A549 (cell line): ENCODE measurements at regions not wholly inside any gene's neighbourhood (a gene's known extent, or its start where the extent isn't known, plus 50 kb on each side); places are given as distances from the start of the nearest gene placed in this dataset.

ENCODE experiments used
- ATAC-seq, 2 experiments: fragments of 200-7000 bp in 1 of 2; fragments of >200 bp in 1 of 2; cut with Nextera tagmentation in 1 of 2; cut with Tn5 transposase in 1 of 2; 3 replicates each; pipeline versions ENCODE4 v1.8.0 to v1.9.1; 2018 to 2020; ENCODE audit warnings: mild to moderate bottlenecking in 1 of 2, moderate library complexity in 1 of 2
- CTCF ChIA-PET: fragments of 300-600 bp; sonication (Branson Sonifier 250); formaldehyde crosslinking; extraction: SDS; loops from one replicate; lab custom pipeline; 2021; ENCODE audit warnings: antibody characterized with exemption, inconsistent platforms; lab: Yijun Ruan, JAX
- POLR2A ChIA-PET: fragments of 350-600 bp; formaldehyde crosslinking; extraction: SDS; loops from one replicate; lab custom pipeline; 2021; ENCODE audit warnings: antibody characterized with exemption, inconsistent platforms; lab: Yijun Ruan, JAX
- DNase-seq, 2 experiments: peaks; one replicate each; pipeline versions ENCODE4 v3.0.0 to v3.0.0-alpha.2; 2011 to 2016; ENCODE audit warnings: low read depth in 1 of 2, low spot score in 1 of 2
- FAIRE-seq: peaks from 2 replicates; lab custom pipeline; 2011; peaks lifted over from hg19 to GRCh38; lab: Jason Lieb, UNC
- H3K27ac ChIP-seq, 2 experiments: fragments of >200 bp; sonication (Bioruptor Twin); formaldehyde crosslinking; 3 replicates each; pipeline ENCODE4 v1.5.1; 2016 to 2017
- H3K4me1 ChIP-seq: fragments of >200 bp; sonication (Bioruptor Twin); formaldehyde crosslinking; 3 replicates; pipeline ENCODE4 v1.6.1; 2016
- H3K4me2 ChIP-seq: fragments of >200 bp; sonication (Bioruptor Twin); formaldehyde crosslinking; 3 replicates; pipeline ENCODE4 v1.6.1; 2016
- H3K4me3 ChIP-seq: fragments of >200 bp; sonication (Bioruptor Twin); formaldehyde crosslinking; 3 replicates; pipeline ENCODE4 v1.5.1; 2016
- H3K9me3 ChIP-seq: fragments of >200 bp; sonication (Bioruptor Twin); formaldehyde crosslinking; 3 replicates; pipeline ENCODE4 v1.6.1; 2016
- CBX2 ChIP-seq: fragments of 200-600 bp; sonication (generic); IDR thresholded peaks from 2 replicates; pipeline ENCODE4 v1.6.1; 2016; ENCODE audit warnings: low read depth, mild to moderate bottlenecking, borderline replicate concordance
- CEBPB ChIP-seq, 2 experiments: fragments of >200 bp in 1 of 2; sonication (Bioruptor Twin) in 1 of 2; formaldehyde crosslinking in 1 of 2; IDR thresholded peaks; 2 replicates each; pipeline ENCODE4 v1.6.1; 2012 to 2016
- CHD2 ChIP-seq: fragments of 150-350 bp; IDR thresholded peaks from 2 replicates; pipeline ENCODE4 v1.6.1; 2014; ENCODE audit warnings: low read length; ENCODE audit not compliant: partially characterized antibody
- CTCF ChIP-seq: fragments of >200 bp; sonication (Bioruptor Twin); formaldehyde crosslinking; IDR thresholded peaks from 3 replicates; pipeline ENCODE4 v1.5.1; 2016
- EHF ChIP-seq: fragments of 250-450 bp; sonication (Bioruptor Pico); IDR thresholded peaks from 2 replicates; pipeline ENCODE4 v1.5.0; 2020; ENCODE audit warnings: mild to moderate bottlenecking
- ESRRA ChIP-seq: fragments of 150-350 bp; IDR thresholded peaks from 2 replicates; pipeline ENCODE4 v1.6.1; 2014; ENCODE audit warnings: mild to moderate bottlenecking, low read length, borderline replicate concordance
- FOSB ChIP-seq: fragments of 250-450 bp; sonication (Bioruptor Pico); IDR thresholded peaks from 2 replicates; pipeline ENCODE4 v1.5.0; 2020; ENCODE audit warnings: mild to moderate bottlenecking, moderate library complexity
- GATA3 ChIP-seq: IDR thresholded peaks from 2 replicates; pipeline ENCODE4 v1.6.1; 2012; ENCODE audit warnings: borderline replicate concordance
- HDAC2 ChIP-seq: fragments of 200-600 bp; sonication (generic); IDR thresholded peaks from 2 replicates; pipeline ENCODE4 v1.6.1; 2016
- HOXA7 ChIP-seq: fragments of 250-450 bp; sonication (Bioruptor Pico); IDR thresholded peaks from 2 replicates; pipeline ENCODE4 v1.5.0; 2020; ENCODE audit warnings: mild to moderate bottlenecking, moderate library complexity
- HOXB13 ChIP-seq: fragments of 250-450 bp; sonication (Bioruptor Pico); IDR thresholded peaks from 2 replicates; pipeline ENCODE4 v1.5.0; 2020; ENCODE audit warnings: low read depth, mild to moderate bottlenecking, moderate library complexity
- KDM1A ChIP-seq: fragments of 200-600 bp; sonication (generic); IDR thresholded peaks from 2 replicates; pipeline ENCODE4 v1.6.1; 2016; ENCODE audit warnings: low read depth, mild to moderate bottlenecking
- KDM5A ChIP-seq: fragments of 200-600 bp; sonication (generic); IDR thresholded peaks from 2 replicates; pipeline ENCODE4 v1.6.1; 2016; ENCODE audit warnings: antibody characterized with exemption, mild to moderate bottlenecking
- MAZ ChIP-seq: fragments of 150-350 bp; IDR thresholded peaks from 2 replicates; pipeline ENCODE4 v1.6.1; 2014; ENCODE audit warnings: antibody characterized with exemption, low read depth, low read length, borderline replicate concordance
- POLR2A ChIP-seq: IDR thresholded peaks from 2 replicates; pipeline ENCODE4 v1.6.1; 2012; ENCODE audit warnings: mild to moderate bottlenecking, low read length
- RFX5 ChIP-seq: fragments of 450-650 bp; IDR thresholded peaks from 2 replicates; pipeline ENCODE4 v1.7.1; 2014; ENCODE audit warnings: antibody characterized with exemption, mild to moderate bottlenecking, moderate library complexity
- SREBF2 ChIP-seq: fragments of 450-650 bp; IDR thresholded peaks from 2 replicates; pipeline ENCODE4 v1.6.1; 2014; ENCODE audit warnings: mild to moderate bottlenecking, moderate library complexity
- TFCP2L1 ChIP-seq: fragments of 250-450 bp; sonication (Bioruptor Pico); IDR thresholded peaks from 2 replicates; pipeline ENCODE4 v1.5.0; 2021; ENCODE audit warnings: mild to moderate bottlenecking
- ZFP36 ChIP-seq: fragments of 450-650 bp; IDR thresholded peaks from 2 replicates; pipeline ENCODE4 v1.6.1; 2014; ENCODE audit warnings: borderline replicate concordance; ENCODE audit not compliant: partially characterized antibody
- ZNF302 ChIP-seq: fragments of 250-450 bp; sonication (Bioruptor Pico); IDR thresholded peaks from 2 replicates; pipeline ENCODE4 v1.9.0; 2021; ENCODE audit warnings: inconsistent platforms, mild to moderate bottlenecking, moderate library complexity
- ZSCAN20 ChIP-seq: fragments of 250-450 bp; sonication (Bioruptor Pico); IDR thresholded peaks from 2 replicates; pipeline ENCODE4 v1.8.0; 2022; ENCODE audit warnings: mild to moderate bottlenecking, moderate library complexity
- WGBS: methylation state at CpG from one replicate; pipeline ENCODE4 v1.1.6; 2017; ENCODE audit errors: missing lambda C conversion rate; 5-methylcytosine and 5-hydroxymethylcytosine counted together
- TF ChIP-seq, protein P1 (sequence below): fragments of >200 bp; sonication (Bioruptor Twin); formaldehyde crosslinking; IDR thresholded peaks from 2 replicates; pipeline ENCODE4 v1.6.1; 2016
- TF ChIP-seq, protein P2 (sequence below): IDR thresholded peaks from 2 replicates; pipeline ENCODE4 v1.6.1; 2012; ENCODE audit warnings: low read depth, borderline replicate concordance

GRCh38 chr18:76260941-76261472, 234.0 kb downstream of the ZNF516 start:
- no peak for TF ChIP-seq KDM1A
- TF ChIP-seq, protein P1, sequence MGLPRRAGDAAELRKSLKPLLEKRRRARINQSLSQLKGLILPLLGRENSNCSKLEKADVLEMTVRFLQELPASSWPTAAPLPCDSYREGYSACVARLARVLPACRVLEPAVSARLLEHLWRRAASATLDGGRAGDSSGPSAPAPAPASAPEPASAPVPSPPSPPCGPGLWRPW, result no peak
- TF ChIP-seq GATA3, result no peak
- no peak for TF ChIP-seq EHF (CRISPR knock-in tag)
- no peak for TF ChIP-seq MAZ
- no peak for TF ChIP-seq CTCF
- no peak for TF ChIP-seq SREBF2
- TF ChIP-seq CBX2, result no peak
- TF ChIP-seq FOSB (CRISPR knock-in tag), result no peak
- no peak for TF ChIP-seq ESRRA
- FAIRE-seq (no peak), ATAC-seq (no peak), DNase-seq (no peak)
- WGBS, result 67% methylated on average over 13 of the region's 16 CpGs
- Histone ChIP-seq H3K4me1 (no peaks in the 10 kb centered on the region), H3K4me2 (no peak overlapping the region), H3K9me3 (no peaks in the 10 kb centered on the region), H3K4me3 (no peak overlapping the region), H3K27ac (no peak overlapping the region)
- ChIA-PET CTCF (interaction anchor here (1.1 kb wide), 1 partner anchor 8 kb away, joined by 3 read pairs; no protein-coding TSS in a partner anchor), POLR2A (no interaction called here)

DNA sequence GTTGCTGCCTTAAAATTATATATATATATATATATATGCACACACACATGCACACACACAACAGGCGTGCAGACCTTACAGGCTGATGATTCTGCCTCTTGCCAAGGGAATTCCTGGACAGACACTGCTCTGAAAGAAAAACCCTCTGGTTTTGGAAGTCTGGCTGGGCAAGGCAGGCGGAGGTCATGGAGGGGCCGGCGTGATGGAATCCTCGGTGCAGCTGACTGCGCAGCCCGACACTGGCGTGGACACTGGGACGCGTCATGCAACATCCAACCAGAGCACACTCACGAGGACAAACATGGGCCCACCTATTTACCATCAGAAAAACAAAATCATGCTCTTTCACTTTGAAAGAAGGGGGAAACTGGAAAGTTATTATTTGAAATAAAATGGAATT, 235.3 kb downstream of the ZNF516 start:
- DNase-seq, result no peak
- Histone ChIP-seq H3K4me2 (no peak overlapping the region), H3K4me1 (no peaks in the 10 kb centered on the region), H3K4me3 (no peak overlapping the region), H3K27ac (no peak overlapping the region), H3K9me3 (no peaks in the 10 kb centered on the region)
- 78% methylated on average over 10 of the region's 11 CpGs for WGBS
- no peak for ATAC-seq
- no peak for FAIRE-seq
- CTCF ChIA-PET, result no interaction called here
- POLR2A ChIA-PET, result no interaction called here
- TF ChIP-seq MAZ (no peak), TFCP2L1 (no peak), CBX2 (no peak), KDM1A (no peak), ZNF302 (CRISPR knock-in tag) (no peak), RFX5 (no peak), HDAC2 (no peak), CHD2 (no peak)
- TF ChIP-seq, protein P2, sequence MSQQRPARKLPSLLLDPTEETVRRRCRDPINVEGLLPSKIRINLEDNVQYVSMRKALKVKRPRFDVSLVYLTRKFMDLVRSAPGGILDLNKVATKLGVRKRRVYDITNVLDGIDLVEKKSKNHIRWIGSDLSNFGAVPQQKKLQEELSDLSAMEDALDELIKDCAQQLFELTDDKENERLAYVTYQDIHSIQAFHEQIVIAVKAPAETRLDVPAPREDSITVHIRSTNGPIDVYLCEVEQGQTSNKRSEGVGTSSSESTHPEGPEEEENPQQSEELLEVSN, result no peak

GRCh38 chr18:76259096-76259495, 235.9 kb downstream of the ZNF516 start:
- Histone ChIP-seq H3K4me3 (no peak overlapping the region), H3K4me2 (no peak overlapping the region)
- POLR2A ChIA-PET, result no interaction called here
- DNase-seq, result no peak
- TF ChIP-seq CEBPB (IDR thresholded peaks at IDR 0.05), result no peak
- TF ChIP-seq, protein P2, result no peak
- no peak for TF ChIP-seq HOXA7 (CRISPR knock-in tag)
- no peak for TF ChIP-seq HDAC2
- TF ChIP-seq SREBF2, result no peak
- TF ChIP-seq POLR2A, result no peak
- TF ChIP-seq ZSCAN20 (CRISPR knock-in tag), result no peak
- TF ChIP-seq ZFP36, result no peak
- TF ChIP-seq HOXB13 (CRISPR knock-in tag), result no peak
- TF ChIP-seq KDM5A, result no peak
- TF ChIP-seq, all 56 proteins: peak for 0
- no peaks in the 10 kb centered on the region for H3K4me1 ChIP-seq
- WGBS, result 77% methylated on average over 6 of the region's 10 CpGs
- FAIRE-seq, result no peak
- no peak; a peak in 2 of 6 replicates for ATAC-seq
- H3K9me3 ChIP-seq, result no peaks in the 10 kb centered on the region
- CTCF ChIA-PET, result interaction anchor here (1.1 kb wide), 1 partner anchor 677 kb away, joined by 3 read pairs; no protein-coding TSS in a partner anchor
- H3K27ac ChIP-seq, result no peak overlapping the region
